GM21723 (cell line): ENCODE measurements at regions not wholly inside any gene's neighbourhood (a gene's known extent, or its start where the extent isn't known, plus 50 kb on each side); places are given as distances from the start of the nearest gene placed in this dataset.
"Not testable (repeated sequence)": the region's sequence is repeated elsewhere in the genome, so short reads cannot be mapped to it uniquely, and the experiment has no call there.

Experiments used
- ATAC-seq: cut with Tn5 transposase; IDR thresholded peaks from one replicate; pipeline ENCODE4 v1.9.1; 2021; ENCODE audit warnings: mild to moderate bottlenecking, moderate library complexity; ENCODE audit not compliant: unreplicated experiment

GRCh38 chr1:188762166-188762743 lies 1715.4 kb downstream of the BRINP3 start:
- ATAC-seq = no peak

- no peak for ATAC-seq
Measured at GRCh38 chr1:188763541-188763940, 1714.1 kb downstream of the BRINP3 start.

- ATAC-seq = no peak
Measured at GRCh38 chr1:188769181-188769580, 1708.5 kb downstream of the BRINP3 start.

- ATAC-seq = no peak
Measured at GRCh38 chr1:188769936-188770335, 1707.7 kb downstream of the BRINP3 start.

GRCh38 chr1:188778578-188778977 lies 1699.1 kb downstream of the BRINP3 start:
- no peak for ATAC-seq

GRCh38 chr1:188782220-188782841 lies 1695.3 kb downstream of the BRINP3 start:
- ATAC-seq = peak; percentile 91

DNA sequence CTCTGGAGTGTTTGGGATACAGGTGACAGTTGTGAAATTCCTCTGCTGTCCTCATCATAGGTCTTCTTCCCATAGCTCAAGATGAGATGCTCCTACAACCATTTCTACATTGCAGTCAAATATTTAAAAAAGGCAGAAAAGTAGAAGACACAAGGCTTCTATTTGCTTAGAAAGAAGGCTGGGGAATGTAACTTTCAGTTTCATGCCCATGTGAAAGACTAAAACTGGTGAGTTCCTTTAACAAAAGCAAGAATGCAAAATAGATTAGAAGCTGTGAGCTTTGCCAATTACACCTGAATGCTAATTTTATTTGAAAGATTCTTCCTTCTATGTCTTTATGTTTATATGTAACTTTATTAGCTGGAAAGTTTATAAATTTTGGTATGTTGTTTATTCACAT lies 1682.7 kb downstream of the BRINP3 start:
- no peak for ATAC-seq

DNA sequence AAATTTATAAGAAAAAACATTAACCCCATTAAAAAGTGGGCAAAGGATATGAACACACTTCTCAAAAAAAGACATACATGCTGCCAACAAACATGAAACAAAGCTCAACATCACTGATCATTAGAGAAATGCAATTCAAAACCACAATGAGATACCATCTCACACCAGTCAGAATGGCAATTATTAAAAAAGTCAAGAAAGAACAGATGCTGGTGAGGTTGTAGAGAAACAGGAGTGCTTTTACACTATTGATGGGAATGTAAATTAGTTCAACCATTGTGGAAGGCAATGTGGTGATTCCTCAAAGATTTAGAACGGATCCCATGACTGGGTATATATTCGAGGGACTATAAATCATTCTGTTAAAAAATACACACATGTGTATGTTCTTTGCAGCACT lies 1665.5 kb downstream of the BRINP3 start:
- not testable (repeated sequence) for ATAC-seq

DNA sequence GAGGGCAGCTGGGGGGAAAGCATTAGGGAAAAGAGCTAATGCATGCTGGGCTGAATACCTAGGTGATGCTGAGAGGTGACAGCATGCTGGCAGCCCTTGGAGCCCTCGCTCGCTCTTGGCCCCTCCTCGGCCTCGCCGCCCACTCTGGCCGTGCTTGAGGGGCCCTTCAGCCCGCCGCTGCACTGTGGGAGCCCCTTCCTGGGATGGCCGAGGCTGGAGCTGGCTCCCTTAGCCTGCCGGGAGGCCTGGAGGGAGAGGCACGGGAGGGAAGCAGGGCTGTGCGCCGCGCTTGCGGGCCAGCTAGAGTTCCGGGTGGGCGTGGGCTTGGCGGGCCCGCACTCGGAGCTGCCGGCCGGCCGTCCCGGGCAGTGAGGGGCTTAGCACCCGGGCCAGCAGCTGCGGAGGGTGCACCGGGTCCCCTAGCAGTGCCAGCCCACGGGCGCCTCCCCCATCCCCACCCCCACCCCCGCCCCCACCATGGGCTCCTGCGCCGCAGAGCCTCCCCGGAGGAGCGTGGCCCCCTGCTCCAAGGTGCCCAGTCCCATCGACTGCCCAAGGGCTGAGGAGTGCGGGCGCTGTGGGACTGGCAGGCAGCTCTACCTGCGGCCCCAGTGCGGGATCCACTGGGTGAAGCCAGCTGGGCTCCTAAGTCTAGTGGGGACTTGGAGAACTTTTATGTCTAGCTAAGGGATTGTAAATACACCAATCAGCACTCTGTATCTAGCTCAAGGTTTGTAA lies 1664.7 kb downstream of the BRINP3 start:
- ATAC-seq = not testable (repeated sequence)

- ATAC-seq = no peak
Measured at GRCh38 chr1:188817814-188818213, 1659.8 kb downstream of the BRINP3 start.

DNA sequence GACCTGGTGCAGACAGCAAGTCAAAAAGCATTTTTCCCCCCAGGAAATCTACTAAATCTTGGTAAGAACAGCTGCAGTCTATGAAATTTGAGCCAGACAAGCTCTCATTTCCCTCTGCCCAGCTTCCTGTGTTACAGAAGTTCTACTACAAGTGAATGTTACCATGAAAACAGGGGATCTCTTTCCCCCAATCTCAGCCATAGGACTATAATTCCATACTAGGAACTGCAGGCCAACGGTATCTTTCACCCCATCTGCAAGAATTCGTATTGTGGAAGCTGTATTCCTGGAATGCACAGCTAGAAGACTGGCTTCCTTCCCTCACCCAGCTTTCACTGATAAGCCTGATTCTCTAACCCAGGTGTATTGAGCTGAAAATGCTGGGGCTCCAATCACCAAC lies 1655.4 kb downstream of the BRINP3 start:
- no peak for ATAC-seq

GRCh38 chr1:188825471-188825870 lies 1652.2 kb downstream of the BRINP3 start:
- no peak for ATAC-seq

- ATAC-seq = no peak
Measured at GRCh38 chr1:188826800-188827199, 1650.9 kb downstream of the BRINP3 start.

GRCh38 chr1:188827400-188827799 lies 1650.3 kb downstream of the BRINP3 start:
- no peak for ATAC-seq

DNA sequence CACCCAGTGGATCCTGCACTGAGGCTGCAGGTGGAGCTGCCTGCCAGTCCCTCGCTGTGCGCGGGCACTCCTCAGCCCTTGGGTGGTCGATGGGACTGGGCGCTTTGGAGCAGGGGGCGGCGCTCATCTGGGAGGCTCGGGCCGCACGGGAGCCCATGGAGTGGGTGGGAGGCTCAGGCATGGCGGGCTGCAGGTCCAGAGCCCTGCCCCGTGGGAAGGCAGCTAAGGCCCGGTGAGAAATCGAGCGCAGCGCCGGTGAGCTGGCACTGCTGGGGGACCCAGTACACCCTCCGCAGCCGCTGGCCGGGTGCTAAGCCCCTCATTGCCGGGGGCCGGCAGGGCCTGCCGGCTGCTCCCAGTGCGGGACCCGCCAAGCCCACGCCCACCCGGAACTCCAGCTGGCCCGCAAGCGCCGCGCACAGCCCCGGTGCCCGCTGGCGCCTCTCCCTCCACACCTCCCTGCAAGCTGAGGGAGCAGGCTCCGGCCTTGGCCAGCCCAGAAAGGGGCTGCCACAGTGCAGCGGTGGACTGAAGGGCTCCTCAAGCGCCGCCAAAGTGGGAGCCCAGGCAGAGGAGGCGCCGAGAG lies 1636.5 kb downstream of the BRINP3 start:
- not testable (repeated sequence) for ATAC-seq

DNA sequence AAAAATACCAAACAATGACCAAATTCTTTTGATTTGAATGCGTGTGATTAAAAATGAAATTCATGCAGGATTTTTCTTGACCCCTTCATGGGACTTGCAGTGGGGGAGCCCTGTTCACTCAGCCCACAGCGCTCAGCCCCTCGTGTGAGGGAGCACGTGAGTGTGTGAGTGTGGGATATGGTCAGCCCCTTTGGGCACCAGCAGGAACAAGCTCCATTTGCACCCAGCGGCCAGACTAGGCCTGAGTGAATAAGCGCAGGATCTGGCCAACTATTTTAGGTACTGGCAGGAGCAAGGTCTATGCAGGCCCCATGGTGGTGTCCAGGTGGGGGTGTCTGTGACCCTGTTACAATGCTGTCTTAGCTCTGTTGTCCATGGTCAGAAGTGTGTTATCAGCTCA lies 1631.2 kb downstream of the BRINP3 start:
- ATAC-seq = no peak

DNA sequence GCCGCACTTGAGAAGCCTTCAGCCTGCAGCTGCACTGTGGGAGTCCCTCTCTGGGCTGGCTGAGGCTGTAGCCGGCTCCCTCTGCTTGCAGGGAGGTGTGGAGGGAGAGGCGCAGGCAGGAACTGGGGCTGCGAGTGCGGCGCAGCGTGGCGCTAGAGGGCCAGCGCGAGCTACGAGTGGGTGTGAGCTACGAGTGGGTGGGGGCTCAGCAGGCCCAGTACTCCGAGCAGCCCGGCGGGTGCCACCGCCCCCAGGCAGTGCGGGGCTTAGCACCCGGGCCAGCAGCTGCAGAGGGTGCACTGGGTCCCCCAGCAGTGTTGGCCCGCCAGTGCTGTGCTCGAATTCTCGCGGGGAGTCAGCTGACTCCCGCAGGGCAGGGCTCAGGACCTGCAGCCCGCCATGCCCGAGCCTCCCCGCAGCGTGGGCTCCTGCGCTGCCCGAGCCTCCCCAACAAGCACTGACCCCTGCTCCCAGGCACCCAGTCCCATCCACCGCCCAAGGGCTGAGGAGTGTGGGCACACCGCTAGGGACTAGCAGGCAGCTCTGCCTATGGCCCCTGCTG lies 1620.1 kb downstream of the BRINP3 start:
- ATAC-seq = no peak

- no peak for ATAC-seq
Measured at GRCh38 chr1:188867614-188868013, 1610.0 kb downstream of the BRINP3 start.

- ATAC-seq = no peak
Measured at GRCh38 chr1:188871164-188871563, 1606.5 kb downstream of the BRINP3 start.

DNA sequence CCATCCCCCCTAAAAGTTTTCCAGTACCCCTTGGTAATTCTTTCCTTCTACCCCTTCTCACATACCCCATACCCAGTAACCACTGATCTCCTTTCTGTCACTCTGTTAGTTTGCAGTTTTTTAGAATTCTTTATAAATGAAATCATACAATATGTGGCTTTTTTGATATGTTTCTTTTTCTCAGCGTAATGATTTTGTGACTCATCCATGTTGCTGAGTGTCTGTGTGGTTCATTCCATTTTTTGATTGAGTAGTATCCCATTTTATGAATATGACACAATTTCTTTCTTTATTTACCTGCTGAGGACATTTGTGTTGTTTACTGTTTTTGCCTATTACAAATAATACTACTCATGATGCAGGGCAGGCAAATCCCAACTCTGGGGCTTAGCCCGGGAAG lies 1605.3 kb downstream of the BRINP3 start:
- no peak for ATAC-seq

GRCh38 chr1:188877668-188878067 lies 1600.0 kb downstream of the BRINP3 start:
- no peak for ATAC-seq

DNA sequence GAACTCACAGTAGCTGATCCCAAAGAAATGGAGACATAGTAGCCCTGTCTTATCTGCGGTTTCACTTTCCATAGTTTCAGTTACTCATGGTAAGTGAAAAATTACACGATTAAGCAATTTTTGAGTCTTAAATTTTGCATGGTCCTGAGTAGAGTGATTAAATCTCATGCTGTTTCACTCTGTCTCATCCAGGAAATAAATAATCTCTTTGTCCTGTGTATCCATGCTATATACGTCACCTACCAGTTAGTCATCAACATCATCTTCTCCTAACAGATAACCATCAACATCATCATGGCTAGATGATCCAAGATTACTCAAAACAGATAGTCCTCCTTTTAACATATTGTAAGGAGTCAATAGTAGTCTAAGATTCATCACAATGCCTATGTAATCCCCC lies 1589.3 kb downstream of the BRINP3 start:
- no peak for ATAC-seq
